Peyer's patch (tissue), 4 donors: ENCODE measurements at regions not wholly inside any gene's neighbourhood (a gene's known extent, or its start where the extent isn't known, plus 50 kb on each side); places are given as distances from the start of the nearest gene placed in this dataset.

ENCODE experiments used
- DNase-seq, 3 donors: peaks; one replicate each; pipeline ENCODE4 v3.0.0-alpha.2; 2017 to 2019
- H3K27ac ChIP-seq, 4 donors: fragments of 200-600 bp; sonication (generic); one replicate each; pipeline ENCODE4 v1.5.1; 2016 to 2019
- H3K27me3 ChIP-seq, 2 donors: fragments of 200-600 bp; sonication (generic); one replicate each; pipeline ENCODE4 v1.5.1; 2019
- H3K36me3 ChIP-seq, 3 donors: fragments of 200-600 bp; sonication (generic); one replicate each; pipeline ENCODE4 v1.5.1; 2016 to 2019
- H3K4me1 ChIP-seq, 4 donors: fragments of 200-600 bp; sonication (generic); one replicate each; pipeline ENCODE4 v1.5.1; 2016 to 2019
- H3K4me3 ChIP-seq, 4 donors: fragments of 200-600 bp; sonication (generic); 1 replicate in 3 of 4; 2 replicates in 1 of 4; pipeline ENCODE4 v1.5.1; 2016 to 2019; ENCODE audit warnings: mild to moderate bottlenecking in 1 of 4
- H3K9me3 ChIP-seq, 4 donors: fragments of 200-600 bp; sonication (generic); one replicate each; pipeline ENCODE4 v1.5.1; 2016 to 2019; ENCODE audit warnings: mild to moderate bottlenecking in 1 of 4
- CTCF ChIP-seq, 6 experiments: fragments of 450-650 bp in 4 of 6; fragments of 200-600 bp in 2 of 6; sonication (generic) in 1 of 6; IDR thresholded peaks; one replicate each; pipeline ENCODE4 v1.5.1; 2017 to 2019; ENCODE audit warnings: antibody characterized with exemption in 6 of 6, mild to moderate bottlenecking in 3 of 6, moderate library complexity in 1 of 6
- POLR2A ChIP-seq, 2 donors: fragments of 450-650 bp; IDR thresholded peaks; one replicate each; pipeline ENCODE4 v1.5.1; 2017; ENCODE audit warnings: antibody characterized with exemption in 2 of 2, mild to moderate bottlenecking in 2 of 2, moderate library complexity in 2 of 2

- H3K4me1 ChIP-seq = no peaks in the 10 kb centered on the region
- no peaks in the 10 kb centered on the region for H3K36me3 ChIP-seq
- no peaks in the 10 kb centered on the region for H3K27me3 ChIP-seq
- H3K9me3 ChIP-seq = no peaks in the 10 kb centered on the region
- no peak overlapping the region for H3K27ac ChIP-seq
- H3K4me3 ChIP-seq = no peak overlapping the region
- TF ChIP-seq POLR2A (IDR thresholded peaks at IDR 0.05) (no peak), CTCF (IDR thresholded peaks at IDR 0.05) (no peak)
- DNase-seq = no peak
Observed at GRCh38 chr6:71171497-71172070, 117.0 kb upstream of the OGFRL1 start.

GRCh38 chr6:71179249-71179885 lies 109.2 kb upstream of the OGFRL1 start:
- H3K4me1 ChIP-seq = no peaks in the 10 kb centered on the region
- no peaks in the 10 kb centered on the region for H3K27me3 ChIP-seq
- no peak for TF ChIP-seq CTCF (IDR thresholded peaks at IDR 0.05)
- no peak for TF ChIP-seq POLR2A (IDR thresholded peaks at IDR 0.05)
- no peaks in the 10 kb centered on the region for H3K36me3 ChIP-seq
- DNase-seq = no peak
- no peak overlapping the region for H3K27ac ChIP-seq
- H3K9me3 ChIP-seq = no peaks in the 10 kb centered on the region
- H3K4me3 ChIP-seq = no peak overlapping the region

GRCh38 chr6:71181565-71181964 lies 107.0 kb upstream of the OGFRL1 start:
- no peak for DNase-seq
- no peak for TF ChIP-seq POLR2A (IDR thresholded peaks at IDR 0.05)
- no peak for TF ChIP-seq CTCF (IDR thresholded peaks at IDR 0.05)
- no peak overlapping the region for H3K27ac ChIP-seq
- no peaks in the 10 kb centered on the region for H3K36me3 ChIP-seq
- H3K9me3 ChIP-seq = no peaks in the 10 kb centered on the region
- H3K4me1 ChIP-seq = no peaks in the 10 kb centered on the region
- H3K27me3 ChIP-seq = no peaks in the 10 kb centered on the region
- no peak overlapping the region for H3K4me3 ChIP-seq

GRCh38 chr6:71187141-71187540 lies 101.5 kb upstream of the OGFRL1 start:
- H3K36me3 ChIP-seq = no peaks in the 10 kb centered on the region
- H3K4me1 ChIP-seq = no peaks in the 10 kb centered on the region
- H3K9me3 ChIP-seq = no peaks in the 10 kb centered on the region
- no peaks in the 10 kb centered on the region for H3K27me3 ChIP-seq
- H3K27ac ChIP-seq = no peak overlapping the region
- TF ChIP-seq POLR2A (IDR thresholded peaks at IDR 0.05) = no peak
- TF ChIP-seq CTCF (IDR thresholded peaks at IDR 0.05) = no peak
- H3K4me3 ChIP-seq = no peak overlapping the region
- DNase-seq = no peak

GRCh38 chr6:71190809-71191208 lies 97.8 kb upstream of the OGFRL1 start:
- no peak for DNase-seq
- no peak overlapping the region for H3K4me3 ChIP-seq
- TF ChIP-seq CTCF (IDR thresholded peaks at IDR 0.05) (peak in 5 of 6 experiments; percentile 26 to 47 (median 35)), POLR2A (IDR thresholded peaks at IDR 0.05) (no peak)
- H3K36me3 ChIP-seq = no peaks in the 10 kb centered on the region
- no peak overlapping the region for H3K27ac ChIP-seq
- H3K27me3 ChIP-seq = no peaks in the 10 kb centered on the region
- H3K9me3 ChIP-seq = no peaks in the 10 kb centered on the region
- H3K4me1 ChIP-seq = no peaks in the 10 kb centered on the region
